Stimulated activated CD8-positive, alpha-beta memory T cell treated with anti-CD3 and anti-CD28 coated beads, Interleukin-4, amount 100 ng/mL, for 48 hours (primary cell): ENCODE measurements at regions not wholly inside any gene's neighbourhood (a gene's known extent, or its start where the extent isn't known, plus 50 kb on each side); places are given as distances from the start of the nearest gene placed in this dataset.
"Not testable (repeated sequence)": the region's sequence is repeated elsewhere in the genome, so short reads cannot be mapped to it uniquely, and the experiment has no call there.

Experiments
- DNase-seq: peaks from one replicate; pipeline ENCODE4 v3.0.0-alpha.2; 2020

GRCh38 chr5:38148021-38148625, 110.2 kb upstream of the EGFLAM start:
- no peak for DNase-seq

GRCh38 chr5:38143384-38143783, 115.0 kb upstream of the EGFLAM start:
- no peak for DNase-seq

DNA sequence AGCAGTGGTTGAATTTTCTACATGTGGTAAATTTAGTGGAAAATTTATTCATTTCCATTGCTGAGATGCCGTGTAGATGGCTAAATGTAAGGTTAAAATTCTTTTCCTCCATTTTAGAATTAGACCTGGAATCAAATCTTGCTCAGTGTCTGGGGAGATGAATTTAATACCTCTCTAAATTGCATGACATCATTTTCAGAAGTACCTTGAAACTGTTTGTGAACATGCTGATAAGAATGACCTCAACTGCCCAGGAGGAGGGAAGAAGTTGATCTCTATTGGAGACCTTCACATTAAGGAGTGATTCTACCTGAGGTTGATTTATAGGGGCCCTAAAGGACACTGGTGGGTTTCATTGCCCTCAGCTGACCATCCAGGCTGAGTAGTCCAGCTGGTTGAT, 116.7 kb upstream of the EGFLAM start:
- DNase-seq = no peak

GRCh38 chr5:38138574-38138973, 119.8 kb upstream of the EGFLAM start:
- no peak for DNase-seq

- no peak for DNase-seq
These were observed 122.8 kb upstream of the EGFLAM start for GRCh38 chr5:38135486-38136039.

DNA sequence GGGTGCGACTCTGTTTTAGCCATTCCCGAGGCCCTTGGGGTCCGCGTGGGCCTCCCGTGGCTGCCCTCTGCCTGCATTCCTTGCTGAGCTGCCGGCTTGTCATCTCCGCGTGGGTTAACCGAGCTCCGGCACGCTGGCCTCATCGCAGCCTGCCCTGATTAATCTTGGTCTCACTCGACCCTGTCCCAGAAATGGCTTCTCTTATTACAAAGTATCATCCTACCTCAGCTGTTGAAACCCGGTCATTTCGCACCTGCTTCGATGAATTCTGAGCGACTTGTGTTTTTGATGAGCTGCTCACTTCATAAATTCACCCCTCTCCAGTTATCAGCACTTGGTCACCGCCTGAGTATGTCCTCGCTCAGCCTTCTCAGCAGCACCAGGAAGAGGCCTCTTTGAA, 123.5 kb upstream of the EGFLAM start:
- no peak for DNase-seq

- DNase-seq = not testable (repeated sequence)
These were observed 124.1 kb upstream of the EGFLAM start for GRCh38 chr5:38134294-38134693.

GRCh38 chr5:38131686-38132085, 126.7 kb upstream of the EGFLAM start:
- no peak for DNase-seq

DNA sequence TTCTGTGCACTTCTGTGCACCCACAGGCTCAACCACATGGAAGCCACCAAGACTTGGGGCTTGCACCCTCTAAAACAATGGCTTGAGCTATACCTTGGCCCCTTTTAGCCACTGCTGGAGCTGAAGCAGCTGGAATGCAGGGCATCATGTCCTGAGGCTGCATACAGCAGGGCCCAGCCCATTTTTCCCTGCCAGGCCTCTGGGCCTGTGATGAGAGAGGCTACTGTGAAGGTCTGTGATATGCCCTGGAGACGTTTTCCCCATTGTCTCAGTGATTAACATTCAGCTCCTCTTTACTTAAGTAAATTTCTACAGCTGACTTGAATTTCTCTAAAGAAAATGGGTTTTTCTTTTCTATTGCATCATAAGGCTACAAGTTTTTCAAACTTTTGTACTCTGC, 134.0 kb upstream of the EGFLAM start:
- DNase-seq = no peak

- DNase-seq = no peak
These were observed 136.9 kb upstream of the EGFLAM start for GRCh38 chr5:38121420-38121819.

GRCh38 chr5:38119836-38120235, 138.5 kb upstream of the EGFLAM start:
- no peak for DNase-seq

- DNase-seq = no peak
These were observed 140.4 kb upstream of the EGFLAM start for GRCh38 chr5:38117784-38118479.

- no peak for DNase-seq
These were observed 143.0 kb upstream of the EGFLAM start for GRCh38 chr5:38115318-38115827.

DNA sequence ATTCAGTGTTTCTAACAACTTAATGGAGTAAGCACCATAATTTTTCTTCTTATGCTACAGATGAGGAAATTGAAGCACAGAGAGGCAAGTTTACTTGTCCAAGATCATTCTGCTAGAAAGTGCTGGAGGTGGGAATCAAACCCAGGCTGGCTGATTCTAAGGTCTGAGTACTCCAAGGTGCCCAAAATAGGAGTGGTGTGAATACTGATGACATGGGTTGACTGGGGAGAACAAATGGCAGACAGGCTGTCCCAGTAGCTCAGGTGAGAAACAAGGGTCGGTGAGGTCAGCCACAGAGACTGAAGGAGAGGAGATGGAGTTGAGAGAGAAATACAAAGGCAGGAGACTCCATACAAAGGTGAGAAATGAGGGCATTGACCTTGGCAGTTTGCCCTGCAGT, 144.5 kb upstream of the EGFLAM start:
- no peak for DNase-seq

DNA sequence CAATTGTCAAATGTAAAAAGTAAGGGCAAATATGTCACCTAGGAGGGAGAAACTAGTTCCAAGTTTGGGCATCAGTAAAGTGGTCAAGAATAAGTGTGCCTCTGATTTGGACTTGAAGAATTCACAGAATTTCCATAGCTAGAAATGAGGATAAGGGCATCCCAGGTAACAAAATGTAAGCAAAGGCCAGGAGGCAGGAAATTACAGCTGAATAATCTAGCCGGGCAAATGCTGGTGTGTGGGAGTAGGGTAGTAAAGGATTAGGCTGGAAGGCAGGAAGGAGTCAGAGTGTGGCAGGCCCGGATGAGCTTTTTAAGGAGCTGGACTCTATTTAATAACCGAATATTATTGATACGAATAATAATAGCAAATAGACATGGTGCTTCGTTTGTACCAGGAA, 144.9 kb upstream of the EGFLAM start:
- no peak for DNase-seq

- DNase-seq = no peak
These were observed 145.4 kb upstream of the EGFLAM start for GRCh38 chr5:38112938-38113337.

GRCh38 chr5:38110130-38110529, 148.2 kb upstream of the EGFLAM start:
- DNase-seq = no peak

GRCh38 chr5:38107096-38107495, 151.3 kb upstream of the EGFLAM start:
- DNase-seq = no peak

- DNase-seq = no peak
These were observed 152.6 kb upstream of the EGFLAM start for GRCh38 chr5:38105801-38106200.

- DNase-seq = no peak
These were observed 153.2 kb upstream of the EGFLAM start for GRCh38 chr5:38105231-38105570.

- no peak for DNase-seq
These were observed 153.7 kb upstream of the EGFLAM start for GRCh38 chr5:38104497-38105230.

- no peak for DNase-seq
These were observed 156.5 kb upstream of the EGFLAM start for GRCh38 chr5:38101897-38102296.

DNA sequence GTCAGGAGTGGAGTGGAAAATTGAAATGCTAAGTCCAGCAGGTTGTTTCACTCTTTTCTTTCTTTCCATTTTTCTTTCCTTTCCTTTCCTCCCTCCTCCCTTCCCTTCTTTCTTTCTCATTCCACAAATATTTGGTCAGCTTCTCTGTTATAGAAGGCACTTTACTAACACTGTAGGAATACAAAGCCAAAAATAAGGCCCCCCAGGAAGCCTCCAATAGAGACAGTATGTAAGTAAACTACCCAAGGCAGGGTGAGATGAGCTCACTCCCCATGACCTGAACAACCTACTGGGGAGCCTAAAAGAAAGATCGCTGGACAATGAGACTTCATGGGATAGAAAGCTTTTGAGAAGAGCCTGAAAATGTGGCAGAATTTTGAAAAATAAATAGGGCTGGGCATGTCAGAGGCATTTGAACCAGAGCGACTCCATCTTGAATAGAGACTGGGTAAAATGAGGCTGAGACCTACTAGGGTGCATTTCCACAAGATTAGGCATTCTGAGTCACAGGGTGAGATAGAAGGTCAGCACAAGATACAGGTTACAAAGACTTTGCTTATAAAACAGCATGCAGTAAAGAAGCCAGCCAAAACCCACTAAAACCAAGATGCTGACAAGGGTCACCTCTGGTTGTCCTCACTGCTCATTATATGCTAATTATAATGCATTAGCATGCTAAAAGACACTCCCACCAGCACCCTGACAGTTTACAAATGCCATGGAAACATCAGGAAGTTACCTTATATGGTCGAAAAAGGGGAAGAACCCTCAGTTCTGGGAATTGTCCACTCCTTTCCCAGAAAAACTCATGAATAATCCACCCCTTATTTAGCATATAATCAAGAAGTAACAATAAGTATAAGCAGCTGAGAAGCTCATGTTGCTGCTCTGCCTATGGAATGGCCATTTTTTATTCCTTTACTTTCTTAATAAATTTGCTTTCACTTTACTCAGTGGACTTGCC, 158.9 kb upstream of the EGFLAM start:
- no peak for DNase-seq
